ENCODE measurements at regions not wholly inside any gene's neighbourhood (a gene's known extent, or its start where the extent isn't known, plus 50 kb on each side); places are given as distances from the start of the nearest gene placed in this dataset.

- H3K4me3 ChIP-seq (ENCODE audit: low read length) = no peak overlapping the region
- H2AFZ ChIP-seq (ENCODE audit: low read depth, low read length) = no peak overlapping the region
- peaks cover 5% of the 10 kb centered on the region for H3K4me1 ChIP-seq (ENCODE audit: insufficient read depth, low read length)
- H3K36me3 ChIP-seq (ENCODE audit: insufficient read depth, low read length) = no peaks in the 10 kb centered on the region
- H3K27me3 ChIP-seq (ENCODE audit: insufficient read depth, low read length) = no peaks in the 10 kb centered on the region
- peaks cover 7% of the 10 kb centered on the region for H3K9me3 ChIP-seq (ENCODE audit: low read length)
These were observed 437.3 kb upstream of the SOX11 start for GRCh38 chr2:5254791-5255332.

DNA sequence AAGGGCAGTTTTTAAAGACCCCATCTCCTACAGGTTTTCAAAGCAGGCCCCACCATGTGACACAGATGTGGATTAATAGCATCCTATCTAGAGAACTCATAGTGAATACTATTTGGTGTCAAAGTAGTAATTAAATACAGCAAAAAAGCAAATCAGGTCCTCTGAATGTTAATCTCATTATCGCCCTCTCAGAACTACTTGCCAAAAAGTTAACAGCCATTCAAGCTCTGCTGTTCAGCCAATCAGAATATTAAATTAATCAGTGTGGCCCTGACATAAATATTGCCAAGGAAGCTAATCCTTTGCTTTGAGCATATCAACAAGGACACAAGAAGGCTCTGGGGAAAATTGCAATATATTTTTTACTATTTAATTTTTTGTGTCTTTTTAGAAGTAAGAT lies 428.9 kb upstream of the SOX11 start:
- H3K27me3 ChIP-seq (ENCODE audit: insufficient read depth, low read length) = no peaks in the 10 kb centered on the region
- peaks cover 22% of the 10 kb centered on the region for H3K4me1 ChIP-seq (ENCODE audit: insufficient read depth, low read length)
- no peak overlapping the region for H2AFZ ChIP-seq (ENCODE audit: low read depth, low read length)
- no peaks in the 10 kb centered on the region for H3K36me3 ChIP-seq (ENCODE audit: insufficient read depth, low read length)
- no peak overlapping the region for H3K4me3 ChIP-seq (ENCODE audit: low read length)
- H3K9me3 ChIP-seq (ENCODE audit: low read length) = peaks cover 3% of the 10 kb centered on the region

DNA sequence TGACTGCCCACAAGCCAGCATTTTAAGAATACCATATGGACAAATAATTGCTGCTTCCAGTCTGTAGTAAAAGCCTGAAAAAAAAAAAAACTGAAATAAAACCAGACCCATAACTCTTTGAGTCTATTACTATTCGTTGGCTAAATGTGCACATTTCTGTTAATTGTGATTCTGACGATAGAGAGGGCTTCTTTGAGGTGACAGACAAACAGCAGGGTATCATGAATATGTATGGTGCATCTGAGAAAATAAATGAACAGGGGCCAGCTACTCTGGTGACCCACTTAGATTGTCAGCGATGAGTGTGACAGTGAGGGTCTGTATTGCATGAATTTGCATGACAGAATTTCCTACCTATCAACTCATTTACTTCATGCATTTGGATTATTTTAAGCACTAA lies 427.8 kb upstream of the SOX11 start:
- Histone ChIP-seq H3K9me3 (ENCODE audit: low read length) (peaks cover 1% of the 10 kb centered on the region), H3K36me3 (ENCODE audit: insufficient read depth, low read length) (no peaks in the 10 kb centered on the region), H2AFZ (ENCODE audit: low read depth, low read length) (no peak overlapping the region), H3K4me3 (ENCODE audit: low read length) (no peak overlapping the region), H3K27me3 (ENCODE audit: insufficient read depth, low read length) (no peaks in the 10 kb centered on the region), H3K4me1 (ENCODE audit: insufficient read depth, low read length) (peaks cover 22% of the 10 kb centered on the region)

DNA sequence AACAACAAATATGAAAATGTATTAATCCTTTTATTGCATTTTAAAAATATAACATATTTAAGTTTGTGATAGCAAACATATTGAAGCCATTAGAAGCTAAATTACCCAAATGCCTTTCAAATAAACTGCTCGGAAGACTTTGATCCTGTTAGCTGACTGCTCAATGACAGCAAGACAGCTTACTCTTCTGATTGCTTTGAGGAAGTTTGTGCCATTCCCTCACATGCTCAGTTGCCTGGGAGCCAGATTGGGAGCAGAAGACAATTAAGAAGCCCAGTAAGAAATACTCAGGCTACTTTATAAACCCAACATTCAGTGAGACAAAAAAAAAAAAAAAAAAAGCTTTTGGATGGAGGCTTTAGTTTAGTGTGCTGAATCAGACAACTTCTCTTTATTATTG lies 407.1 kb upstream of the SOX11 start:
- no peak overlapping the region for H3K4me3 ChIP-seq (ENCODE audit: low read length)
- peaks cover 10% of the 10 kb centered on the region for H3K4me1 ChIP-seq (ENCODE audit: insufficient read depth, low read length)
- H2AFZ ChIP-seq (ENCODE audit: low read depth, low read length) = no peak overlapping the region
- H3K36me3 ChIP-seq (ENCODE audit: insufficient read depth, low read length) = no peaks in the 10 kb centered on the region
- H3K9me3 ChIP-seq (ENCODE audit: low read length) = no peaks in the 10 kb centered on the region
- no peaks in the 10 kb centered on the region for H3K27me3 ChIP-seq (ENCODE audit: insufficient read depth, low read length)

DNA sequence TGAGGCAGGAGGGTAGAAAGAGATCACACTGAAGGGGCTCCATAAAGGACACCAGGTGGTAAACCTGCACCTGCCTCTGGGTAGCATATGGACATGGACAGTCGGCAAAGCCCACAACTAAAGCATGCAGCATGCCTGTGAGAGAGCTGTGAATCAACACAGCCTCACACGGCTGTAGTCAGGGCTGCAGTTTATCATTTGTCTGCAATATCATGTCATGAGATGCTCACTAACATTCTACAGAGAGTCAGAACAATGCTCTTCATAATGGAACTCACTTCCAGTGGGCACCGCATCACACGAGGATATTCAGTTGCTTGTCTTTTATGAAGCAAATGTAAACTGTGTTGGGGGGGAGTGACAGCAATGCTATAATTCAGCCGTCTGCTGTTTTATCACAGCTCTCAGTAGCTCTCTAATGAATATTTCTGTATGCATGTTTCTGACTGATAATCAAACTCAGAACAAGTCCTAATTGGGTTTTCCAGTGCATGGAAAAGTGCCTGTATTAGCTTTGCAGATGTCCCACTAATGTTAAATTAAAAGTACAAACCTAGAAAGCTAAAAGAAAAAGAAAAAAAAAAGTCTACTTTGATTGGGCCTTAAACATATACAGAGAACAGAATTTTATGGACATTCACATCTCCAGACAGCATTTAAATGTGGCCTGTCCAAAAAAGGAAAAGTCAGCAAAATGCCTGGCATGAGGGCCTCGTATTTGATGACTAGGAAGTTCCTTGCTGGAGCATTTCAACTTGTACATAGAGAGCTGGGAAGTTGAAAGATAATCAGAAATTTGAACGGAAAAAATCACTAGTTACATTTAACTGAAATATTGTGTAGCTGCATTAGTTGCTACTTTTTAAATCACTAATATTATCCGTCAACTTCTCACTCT lies 406.1 kb upstream of the SOX11 start:
- H3K4me3 ChIP-seq (ENCODE audit: low read length) = no peak overlapping the region
- H2AFZ ChIP-seq (ENCODE audit: low read depth, low read length) = no peak overlapping the region
- H3K27me3 ChIP-seq (ENCODE audit: insufficient read depth, low read length) = no peaks in the 10 kb centered on the region
- no peaks in the 10 kb centered on the region for H3K36me3 ChIP-seq (ENCODE audit: insufficient read depth, low read length)
- H3K9me3 ChIP-seq (ENCODE audit: low read length) = no peaks in the 10 kb centered on the region
- H3K4me1 ChIP-seq (ENCODE audit: insufficient read depth, low read length) = peaks cover 10% of the 10 kb centered on the region

DNA sequence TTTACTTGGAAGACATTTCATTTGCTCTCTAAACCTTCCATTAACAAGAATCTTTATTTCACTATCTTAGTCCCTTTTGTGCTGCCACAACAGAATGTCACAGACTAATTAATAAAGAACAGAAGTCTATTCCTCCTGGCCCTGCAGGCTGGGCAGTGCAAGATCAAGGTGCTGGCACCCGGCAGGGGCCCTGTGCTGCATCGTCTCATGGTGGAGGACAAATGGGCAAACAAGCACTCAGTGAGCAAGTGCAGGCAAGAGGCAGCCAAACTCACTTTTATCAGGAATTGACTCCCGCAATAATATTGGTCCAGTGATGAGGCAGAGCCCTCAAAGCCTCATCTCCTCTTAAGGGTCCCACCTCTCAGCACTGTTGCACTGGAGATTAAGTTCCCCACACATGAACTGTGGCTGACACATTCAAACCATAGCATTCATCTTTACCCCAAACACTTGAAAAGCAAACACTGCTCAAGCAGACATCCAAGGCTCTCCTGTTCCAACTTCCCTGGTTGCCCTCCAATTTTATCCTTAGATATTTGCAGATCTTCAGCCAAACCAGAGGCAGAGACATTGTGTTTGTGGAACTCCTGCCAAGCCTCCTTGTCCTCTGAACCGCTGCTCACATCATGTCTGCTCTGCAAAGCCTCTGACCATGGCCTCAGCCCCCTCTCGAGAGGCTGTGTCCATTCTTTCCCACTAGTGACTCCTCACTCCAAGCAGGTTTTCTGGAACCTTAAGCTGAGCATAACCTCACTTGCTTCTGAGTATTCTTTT lies 404.4 kb upstream of the SOX11 start:
- Histone ChIP-seq H3K36me3 (ENCODE audit: insufficient read depth, low read length) (no peaks in the 10 kb centered on the region), H3K4me3 (ENCODE audit: low read length) (no peak overlapping the region), H2AFZ (ENCODE audit: low read depth, low read length) (no peak overlapping the region), H3K4me1 (ENCODE audit: insufficient read depth, low read length) (peaks cover 18% of the 10 kb centered on the region), H3K27me3 (ENCODE audit: insufficient read depth, low read length) (no peaks in the 10 kb centered on the region), H3K9me3 (ENCODE audit: low read length) (no peaks in the 10 kb centered on the region)

- H3K4me3 ChIP-seq (ENCODE audit: low read length) = no peak overlapping the region
- no peaks in the 10 kb centered on the region for H3K9me3 ChIP-seq (ENCODE audit: low read length)
- H3K4me1 ChIP-seq (ENCODE audit: insufficient read depth, low read length) = peaks cover 9% of the 10 kb centered on the region
- no peaks in the 10 kb centered on the region for H3K27me3 ChIP-seq (ENCODE audit: insufficient read depth, low read length)
- no peak overlapping the region for H2AFZ ChIP-seq (ENCODE audit: low read depth, low read length)
- no peaks in the 10 kb centered on the region for H3K36me3 ChIP-seq (ENCODE audit: insufficient read depth, low read length)
These were observed 401.2 kb upstream of the SOX11 start for GRCh38 chr2:5290900-5291546.

DNA sequence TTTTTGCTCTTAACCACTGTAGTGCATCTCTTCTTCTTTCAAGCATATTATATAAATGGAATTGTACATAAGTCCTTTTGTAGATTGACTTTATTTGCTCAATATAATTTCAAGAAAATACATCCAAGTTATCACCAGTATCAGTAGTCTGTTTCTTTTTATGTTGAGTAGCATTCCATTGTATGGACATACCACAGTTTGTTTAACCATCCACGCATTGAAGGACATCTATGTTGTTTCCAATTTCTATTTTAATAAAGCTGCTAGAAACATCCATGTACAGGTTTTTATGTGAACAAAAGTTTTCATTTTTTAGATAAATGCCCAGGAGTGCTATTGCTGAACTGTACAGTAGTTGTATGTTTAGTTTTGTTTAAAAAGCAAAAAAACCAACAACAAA lies 387.5 kb upstream of the SOX11 start:
- peaks cover 5% of the 10 kb centered on the region for H3K9me3 ChIP-seq (ENCODE audit: low read length)
- H3K27me3 ChIP-seq (ENCODE audit: insufficient read depth, low read length) = no peaks in the 10 kb centered on the region
- no peaks in the 10 kb centered on the region for H3K36me3 ChIP-seq (ENCODE audit: insufficient read depth, low read length)
- no peak overlapping the region for H2AFZ ChIP-seq (ENCODE audit: low read depth, low read length)
- H3K4me1 ChIP-seq (ENCODE audit: insufficient read depth, low read length) = no peaks in the 10 kb centered on the region
- H3K4me3 ChIP-seq (ENCODE audit: low read length) = no peak overlapping the region

DNA sequence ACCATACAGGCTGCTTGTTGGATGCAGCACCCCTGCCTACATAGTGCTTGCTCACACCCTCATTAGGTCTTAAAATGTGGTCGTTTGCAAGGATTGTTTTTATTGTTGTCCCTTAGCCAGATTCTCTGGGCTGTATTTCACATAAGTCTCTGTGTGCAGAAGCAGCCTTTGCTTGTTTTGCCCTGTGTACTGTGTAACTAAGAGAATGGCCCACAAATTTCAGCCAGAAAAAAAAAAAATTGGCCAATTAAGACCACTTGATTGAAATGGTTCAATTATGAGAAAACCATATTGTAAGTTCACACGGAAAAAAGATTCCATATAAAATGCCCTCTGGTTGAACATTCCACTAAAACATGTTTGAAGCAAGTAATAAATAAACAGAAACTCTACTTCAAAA lies 377.1 kb upstream of the SOX11 start:
- no peak overlapping the region for H3K4me3 ChIP-seq (ENCODE audit: low read length)
- H2AFZ ChIP-seq (ENCODE audit: low read depth, low read length) = no peak overlapping the region
- no peaks in the 10 kb centered on the region for H3K9me3 ChIP-seq (ENCODE audit: low read length)

GRCh38 chr2:5315512-5315911 lies 376.7 kb upstream of the SOX11 start:
- Histone ChIP-seq H3K4me3 (ENCODE audit: low read length) (no peak overlapping the region), H3K4me1 (ENCODE audit: insufficient read depth, low read length) (peaks cover 23% of the 10 kb centered on the region)

More for the DNA sequence above, 377.1 kb upstream of the SOX11 start:
- Histone ChIP-seq H3K27me3 (ENCODE audit: insufficient read depth, low read length) (no peaks in the 10 kb centered on the region), H3K4me1 (ENCODE audit: insufficient read depth, low read length) (peaks cover 23% of the 10 kb centered on the region), H3K36me3 (ENCODE audit: insufficient read depth, low read length) (no peaks in the 10 kb centered on the region)

GRCh38 chr2:5316001-5316490 lies 376.1 kb upstream of the SOX11 start:
- Histone ChIP-seq H3K27me3 (ENCODE audit: insufficient read depth, low read length) (no peaks in the 10 kb centered on the region), H3K4me3 (ENCODE audit: low read length) (no peak overlapping the region), H3K36me3 (ENCODE audit: insufficient read depth, low read length) (no peaks in the 10 kb centered on the region), H3K4me1 (ENCODE audit: insufficient read depth, low read length) (peaks cover 23% of the 10 kb centered on the region), H3K9me3 (ENCODE audit: low read length) (no peaks in the 10 kb centered on the region), H2AFZ (ENCODE audit: low read depth, low read length) (no peak overlapping the region)

More at GRCh38 chr2:5315512-5315911, 376.7 kb upstream of the SOX11 start:
- Histone ChIP-seq H3K27me3 (ENCODE audit: insufficient read depth, low read length) (no peaks in the 10 kb centered on the region), H3K9me3 (ENCODE audit: low read length) (no peaks in the 10 kb centered on the region), H3K36me3 (ENCODE audit: insufficient read depth, low read length) (no peaks in the 10 kb centered on the region), H2AFZ (ENCODE audit: low read depth, low read length) (no peak overlapping the region)

GRCh38 chr2:5319493-5319892 lies 372.7 kb upstream of the SOX11 start:
- Histone ChIP-seq H3K4me3 (ENCODE audit: low read length) (no peak overlapping the region), H3K27me3 (ENCODE audit: insufficient read depth, low read length) (no peaks in the 10 kb centered on the region), H2AFZ (ENCODE audit: low read depth, low read length) (no peak overlapping the region), H3K4me1 (ENCODE audit: insufficient read depth, low read length) (peaks cover 27% of the 10 kb centered on the region), H3K9me3 (ENCODE audit: low read length) (no peaks in the 10 kb centered on the region), H3K36me3 (ENCODE audit: insufficient read depth, low read length) (no peaks in the 10 kb centered on the region)

DNA sequence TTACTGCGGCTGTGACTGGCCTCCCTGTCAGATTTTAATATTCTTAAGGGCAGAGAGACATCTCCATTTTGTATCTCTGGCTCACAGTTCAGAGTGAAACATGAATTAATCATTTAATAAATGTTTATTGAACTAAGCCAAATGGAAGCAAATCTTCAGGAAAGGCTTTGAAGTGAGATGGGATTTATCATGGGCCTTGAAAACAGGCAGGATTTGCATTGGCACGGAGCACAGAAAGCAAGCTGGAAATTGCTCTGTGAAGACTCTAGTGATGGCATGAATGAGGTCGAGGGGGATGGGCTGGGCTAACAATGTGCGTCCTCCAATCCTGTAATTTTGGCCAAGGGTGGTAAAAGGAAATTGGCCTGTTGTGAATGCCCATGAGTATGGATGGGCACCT lies 369.8 kb upstream of the SOX11 start:
- H3K27me3 ChIP-seq (ENCODE audit: insufficient read depth, low read length) = no peaks in the 10 kb centered on the region
- H3K4me1 ChIP-seq (ENCODE audit: insufficient read depth, low read length) = peaks cover 14% of the 10 kb centered on the region
- H3K36me3 ChIP-seq (ENCODE audit: insufficient read depth, low read length) = no peaks in the 10 kb centered on the region
- no peak overlapping the region for H2AFZ ChIP-seq (ENCODE audit: low read depth, low read length)
- H3K9me3 ChIP-seq (ENCODE audit: low read length) = no peaks in the 10 kb centered on the region
- H3K4me3 ChIP-seq (ENCODE audit: low read length) = no peak overlapping the region

All from neuron (in vitro differentiated cells).